HT-29 (cell line): ENCODE measurements at regions not wholly inside any gene's neighbourhood (a gene's known extent, or its start where the extent isn't known, plus 50 kb on each side); places are given as distances from the start of the nearest gene placed in this dataset. TPM values are rescaled to one million over a fixed set of nuclear protein-coding genes. Genes with fewer than 3 reads are reported as not detected.
A peak's percentile ranks its signal among the peaks of the same experiment; 100 is the strongest.

Experiments
- DNase-seq: peaks from one replicate; pipeline ENCODE4 v3.0.0-alpha.2; 2015; ENCODE audit warnings: low spot score
- small RNA-seq: library from RNA; depleted of rRNA; stranded (forward); fragments of <200 nt; gene quantifications from one replicate; pipeline ENCODE3, GENCODE V24; 2014

DNA sequence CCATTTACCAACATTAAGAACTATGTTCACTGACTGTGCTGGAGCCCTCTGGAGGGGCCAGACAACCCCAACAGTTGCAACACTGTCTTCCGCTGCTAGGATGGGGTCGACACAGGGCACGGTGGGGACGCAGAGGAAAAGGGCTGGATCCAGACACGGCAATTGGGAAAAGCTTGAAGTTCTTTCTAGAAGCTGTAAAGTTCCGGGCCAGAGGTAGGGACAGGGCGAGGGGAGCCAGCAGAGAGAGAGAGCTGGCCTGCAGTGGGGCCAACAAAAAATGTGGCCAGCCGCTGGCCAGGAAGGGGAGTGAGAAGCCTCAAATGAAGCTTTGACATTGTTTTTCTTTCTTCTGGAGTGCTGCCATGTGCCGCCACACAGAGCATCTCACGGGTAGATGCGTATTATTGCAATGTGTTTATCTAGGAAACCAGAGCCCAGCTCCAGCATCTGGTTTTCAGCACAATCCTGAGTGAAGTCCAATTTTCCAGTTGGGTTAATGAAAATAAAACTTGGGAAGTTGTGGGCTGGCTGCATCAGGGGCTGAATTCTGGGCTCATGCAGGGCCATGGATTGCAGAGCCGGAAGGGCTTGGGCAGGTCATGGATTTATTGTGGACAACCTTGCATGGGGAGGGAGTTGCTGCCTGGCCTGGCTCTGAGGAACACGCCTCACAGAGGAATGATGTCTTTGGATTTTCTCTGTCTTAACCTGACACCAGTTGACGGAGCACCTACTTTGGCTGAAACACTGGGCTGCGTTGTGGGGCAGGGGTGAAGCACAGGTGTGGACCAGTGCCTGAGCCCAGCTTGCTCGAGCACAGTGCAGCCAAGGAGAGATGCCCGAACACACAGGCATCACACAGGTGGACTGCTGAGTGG, 67.6 kb upstream of the AMPD3 start:
- DNase-seq: peak; percentile 62

DNA sequence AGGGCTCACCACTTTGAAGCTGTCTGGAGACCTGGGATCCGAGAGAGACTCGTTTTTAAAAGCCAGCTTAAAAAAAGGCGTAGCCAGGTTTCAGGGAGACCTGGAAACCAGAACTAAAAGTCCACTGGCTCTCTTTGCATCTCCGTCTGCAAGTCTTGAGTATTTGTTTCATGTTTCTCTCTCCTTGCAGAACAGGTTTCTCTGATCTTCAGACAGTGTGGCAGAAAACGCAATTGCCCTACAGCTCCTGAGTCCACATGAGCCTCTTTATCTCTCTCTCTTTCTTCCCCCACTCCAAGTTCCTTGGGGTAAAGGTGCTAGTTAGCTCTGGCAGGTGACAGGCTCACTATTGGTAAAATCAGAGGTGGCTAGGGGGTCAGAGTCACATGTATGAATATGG, 67.0 kb upstream of the AMPD3 start:
- peak; percentile 72 for DNase-seq

DNA sequence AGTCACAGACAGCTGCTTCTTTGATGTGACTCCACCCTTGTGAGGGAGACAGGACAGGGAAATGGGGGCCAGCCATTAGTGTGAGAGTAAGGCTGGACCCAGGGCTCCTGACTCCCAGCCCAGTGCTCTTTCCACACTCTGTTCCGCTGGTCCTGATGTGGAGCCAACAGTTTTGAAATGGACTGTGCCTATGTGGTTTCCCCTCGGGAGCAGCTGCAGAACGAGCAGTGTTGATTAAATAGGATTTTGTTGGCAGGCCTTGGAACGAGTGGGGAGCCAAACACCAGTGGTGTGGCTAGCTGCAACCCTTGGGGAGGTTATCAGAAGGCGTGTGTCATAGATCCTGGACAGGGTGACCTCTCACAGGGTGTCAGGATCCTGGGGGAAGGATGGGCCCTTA, 66.5 kb upstream of the AMPD3 start:
- no peak for DNase-seq

DNA sequence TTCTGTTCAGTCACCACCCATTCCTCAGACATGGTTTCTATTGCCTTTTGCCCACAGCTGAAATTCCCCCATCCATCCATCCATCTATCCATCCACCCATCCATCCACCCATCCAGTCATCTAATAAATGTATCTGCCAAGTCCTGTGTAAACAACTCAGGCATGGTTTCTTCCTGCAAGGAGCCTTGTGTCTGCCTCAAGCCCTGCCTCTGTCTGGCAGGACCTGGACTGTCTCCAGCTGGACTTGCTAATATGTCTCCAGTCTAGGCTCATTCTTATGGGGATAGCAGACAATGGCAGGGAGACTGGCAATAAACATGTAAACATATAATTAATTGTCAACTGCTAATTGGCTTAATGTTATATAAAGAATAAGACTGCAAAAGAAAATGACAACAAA, 64.7 kb upstream of the AMPD3 start:
- DNase-seq: peak; percentile 48

DNA sequence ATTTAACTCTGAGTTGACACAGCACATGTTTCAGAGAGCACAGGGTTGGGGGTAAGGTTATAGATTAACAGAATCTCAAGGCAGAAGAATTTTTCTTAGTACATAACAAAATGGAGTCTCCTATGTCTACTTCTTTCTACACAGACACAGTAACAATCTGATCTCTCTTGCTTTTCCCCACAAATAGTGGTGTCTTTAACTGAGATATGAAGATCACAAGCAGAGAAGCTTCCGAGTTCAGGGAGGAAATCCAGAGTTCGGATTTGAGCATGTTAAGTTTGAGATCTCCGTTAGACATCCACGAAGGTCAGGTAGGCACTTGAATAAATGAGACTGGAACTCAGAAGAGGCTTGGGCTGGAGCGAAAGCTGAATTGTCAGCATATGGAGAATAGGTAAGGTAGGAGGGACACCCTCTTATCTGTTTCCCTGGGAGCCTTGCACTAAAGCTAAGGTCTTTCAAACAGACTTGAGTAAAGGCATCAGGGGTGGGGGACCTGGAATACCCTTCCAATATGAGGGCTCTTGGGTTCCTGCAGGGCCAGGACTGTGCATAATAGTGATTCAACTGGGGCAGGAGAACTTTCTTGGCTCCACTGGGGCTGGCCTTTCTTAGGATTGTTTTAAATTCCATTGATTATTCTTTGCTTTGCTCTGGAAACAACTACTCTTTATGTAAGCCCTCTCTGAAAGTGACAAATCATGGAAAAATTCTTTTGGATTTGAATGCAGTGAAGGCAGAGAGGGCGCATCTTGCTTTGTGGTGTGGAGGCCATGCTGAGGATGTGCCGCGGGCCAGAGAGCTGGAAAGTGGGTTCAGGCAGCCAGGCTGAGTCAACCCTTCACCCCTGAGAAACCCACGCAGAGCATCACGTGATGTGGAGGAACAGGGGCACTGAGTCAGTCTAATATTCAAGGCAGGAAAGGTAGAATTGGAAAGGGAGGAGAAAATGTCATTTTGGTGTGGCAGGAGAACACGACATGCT, 62.7 kb upstream of the AMPD3 start:
- DNase-seq: no peak

DNA sequence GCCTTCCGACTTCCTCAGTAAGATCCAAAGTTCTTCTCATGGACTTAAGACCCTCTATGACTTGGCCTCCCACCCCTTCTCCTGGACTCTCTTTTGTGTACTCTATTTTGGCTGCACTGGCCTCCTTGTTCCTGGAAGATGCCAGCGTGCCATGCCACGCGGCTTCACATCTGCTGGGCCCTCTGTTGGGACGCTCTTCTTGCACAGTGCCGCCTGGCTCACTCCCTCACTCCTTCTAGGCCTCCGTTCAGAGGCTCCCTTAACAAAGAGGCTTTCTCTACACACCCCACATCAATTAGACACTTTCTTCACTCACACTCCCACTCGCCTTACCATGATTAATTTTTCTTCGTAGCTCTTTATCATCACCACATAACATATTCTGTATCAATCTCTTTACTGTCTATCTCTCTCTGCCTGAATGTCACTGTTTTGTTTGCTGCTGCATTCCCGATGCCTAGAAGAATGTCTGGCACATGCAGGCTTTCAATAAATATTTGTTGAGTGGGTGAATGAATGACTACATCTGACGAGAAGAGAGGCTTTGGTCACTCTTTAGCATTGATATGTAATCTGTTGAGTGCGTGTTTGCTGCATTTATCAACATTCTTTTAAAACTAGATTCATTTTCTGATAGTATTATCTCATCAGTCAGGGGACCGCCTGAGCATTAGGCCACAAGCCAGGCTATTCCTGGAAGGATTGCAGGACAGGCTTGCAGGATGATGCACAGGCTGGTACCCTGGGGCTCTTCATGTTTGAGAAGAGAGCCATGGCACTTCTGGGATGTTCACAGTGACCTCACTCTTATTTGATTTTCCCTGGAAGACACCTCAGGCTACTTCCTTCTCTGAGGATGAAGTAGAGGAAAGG, 60.6 kb upstream of the AMPD3 start:
- DNase-seq: no peak

DNA sequence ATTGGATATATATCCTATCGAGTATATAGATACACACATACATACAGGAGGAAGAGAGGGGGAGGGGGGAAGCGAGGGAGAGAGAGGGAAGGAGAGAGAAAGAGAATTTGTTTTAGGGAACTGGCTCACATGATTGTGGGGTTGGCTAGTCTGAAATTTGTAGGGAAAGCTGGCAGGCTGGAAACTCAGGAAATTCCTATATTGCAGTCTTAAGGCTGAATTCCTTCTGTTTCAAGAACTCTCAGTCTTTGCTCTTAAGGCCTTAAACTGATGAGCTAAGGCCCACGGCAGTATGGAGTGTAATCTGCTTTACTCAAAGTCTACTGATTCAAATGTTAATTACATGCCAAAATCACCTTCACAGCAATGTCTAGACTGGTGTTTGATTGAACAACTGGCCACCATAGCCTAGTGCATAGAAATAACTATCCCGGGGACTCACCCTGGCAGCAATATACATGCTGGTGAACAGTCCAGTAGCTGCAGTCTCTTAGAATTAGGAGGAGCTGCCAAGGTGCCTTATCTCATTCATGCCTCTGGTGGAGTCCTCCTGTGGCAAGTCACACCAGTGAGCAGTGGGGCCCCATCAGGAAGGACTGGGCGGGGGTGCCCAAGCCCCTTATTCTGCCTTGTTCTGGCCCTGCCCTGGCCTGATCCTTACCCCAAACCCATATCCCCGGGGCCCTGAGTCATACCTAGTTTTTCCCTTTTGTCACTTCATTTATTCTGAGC, 59.7 kb upstream of the AMPD3 start:
- no peak for DNase-seq

DNA sequence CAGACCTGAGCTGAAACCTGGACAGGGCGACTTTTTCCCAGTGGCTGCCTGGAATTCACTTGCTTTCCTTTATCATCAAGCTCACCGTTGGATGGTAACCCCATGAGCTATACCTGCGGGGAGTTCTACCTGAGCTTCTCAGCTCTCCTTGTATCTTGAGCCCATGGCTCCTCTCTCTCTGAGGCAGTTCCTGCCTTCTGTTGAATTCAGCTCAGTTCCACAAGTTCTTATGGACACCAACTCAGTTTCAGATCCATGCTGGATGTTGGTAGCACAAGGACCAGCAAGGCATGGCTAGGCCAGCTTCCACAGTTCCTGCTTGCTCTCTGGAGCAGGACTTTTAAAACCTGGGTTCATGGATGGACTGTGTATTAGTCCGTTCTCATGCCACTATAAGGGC, 58.3 kb upstream of the AMPD3 start:
- no peak for DNase-seq

DNA sequence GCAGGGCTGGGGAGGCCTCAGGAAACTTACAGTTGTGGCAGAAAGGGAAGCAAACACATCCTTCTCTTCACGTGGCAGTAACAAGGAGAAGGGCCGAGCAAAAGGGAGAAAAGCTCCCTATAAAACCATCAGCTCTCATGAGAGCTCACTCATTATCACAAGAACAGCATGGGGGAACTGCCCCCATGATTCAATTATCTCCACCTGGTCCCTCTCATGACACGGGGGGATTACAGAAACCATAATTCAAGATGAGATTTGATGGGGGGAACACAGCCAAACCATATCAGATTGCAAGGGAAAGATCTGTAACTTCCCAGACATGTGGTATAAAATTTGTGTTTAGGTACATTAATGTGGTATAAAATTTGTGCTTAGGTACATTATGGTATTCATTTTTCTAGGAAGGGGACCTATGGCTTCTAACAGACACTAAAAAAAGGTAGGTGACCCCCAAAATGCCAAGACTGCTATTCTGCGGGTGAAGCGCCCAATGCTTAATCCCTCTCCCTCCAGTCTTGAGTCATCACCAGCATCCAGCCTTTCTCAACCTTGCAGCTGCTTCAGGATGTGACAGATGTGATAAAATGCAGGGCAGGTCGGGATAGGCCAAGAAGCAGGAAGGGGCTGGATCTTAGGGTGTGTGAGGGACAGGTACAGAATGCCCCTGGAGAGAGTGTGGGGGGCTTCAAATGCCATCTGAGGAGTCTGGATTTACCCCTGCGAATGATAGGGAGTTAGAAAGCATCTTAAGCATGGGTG, 57.7 kb upstream of the AMPD3 start:
- no peak for DNase-seq

DNA sequence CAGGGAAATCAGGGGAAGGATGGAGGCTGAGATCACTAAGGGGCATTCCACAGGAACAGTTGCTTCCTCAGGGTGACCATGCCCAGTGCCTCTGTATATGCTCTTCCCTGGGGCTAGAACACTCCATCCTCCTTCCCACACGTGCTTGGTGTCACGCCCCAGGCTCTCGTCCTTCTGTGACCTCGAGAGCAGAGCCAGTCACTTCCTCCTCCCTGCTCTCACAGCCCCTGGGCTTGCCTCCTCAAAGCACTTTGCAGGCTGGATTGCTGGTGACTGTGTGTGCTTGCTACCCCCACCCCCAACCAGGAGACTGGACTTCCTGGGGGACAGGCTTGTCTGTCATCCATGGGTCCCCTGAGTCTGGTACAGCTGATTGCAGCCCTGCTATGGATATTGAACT, 56.5 kb upstream of the AMPD3 start:
- DNase-seq: no peak

DNA sequence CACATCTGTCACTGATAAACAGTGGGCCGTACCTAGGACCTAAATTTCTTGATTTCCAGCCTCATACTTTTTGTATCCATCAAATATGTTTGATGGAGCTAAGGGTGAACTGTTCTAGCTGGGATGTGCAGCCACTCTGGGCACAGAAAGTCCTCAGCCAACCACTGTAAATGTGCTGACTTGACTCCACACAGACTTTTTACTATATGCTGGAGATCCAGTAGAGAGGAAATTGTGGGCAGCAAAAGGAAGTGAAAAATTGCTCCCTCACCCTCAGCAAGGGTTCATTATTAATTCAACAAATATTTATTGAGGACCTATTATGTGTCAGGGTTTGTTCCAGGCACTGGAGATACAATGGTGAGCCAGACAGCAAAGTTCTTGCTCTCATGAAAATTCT, 54.2 kb upstream of the AMPD3 start:
- no peak for DNase-seq

DNA sequence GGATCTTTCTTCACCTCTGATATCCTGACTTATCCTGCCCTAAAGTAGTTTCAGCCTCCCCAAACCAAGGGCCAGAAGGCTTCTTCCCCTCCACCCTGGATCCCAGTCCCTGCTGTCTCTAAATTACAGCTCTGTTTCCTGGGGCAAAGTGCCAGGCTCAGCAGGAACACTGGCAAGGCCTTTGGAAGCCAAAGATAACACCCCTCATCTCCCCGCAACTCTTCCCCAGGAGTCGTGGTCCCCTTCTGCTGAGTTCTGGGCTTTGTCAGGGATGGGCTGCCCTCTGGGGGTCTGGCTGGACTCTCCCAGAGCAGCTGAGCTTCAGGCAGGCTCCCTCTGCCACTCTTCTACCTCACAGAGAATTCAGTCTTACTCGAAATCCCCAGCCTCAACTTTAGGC, 53.8 kb upstream of the AMPD3 start:
- no peak for DNase-seq

DNA sequence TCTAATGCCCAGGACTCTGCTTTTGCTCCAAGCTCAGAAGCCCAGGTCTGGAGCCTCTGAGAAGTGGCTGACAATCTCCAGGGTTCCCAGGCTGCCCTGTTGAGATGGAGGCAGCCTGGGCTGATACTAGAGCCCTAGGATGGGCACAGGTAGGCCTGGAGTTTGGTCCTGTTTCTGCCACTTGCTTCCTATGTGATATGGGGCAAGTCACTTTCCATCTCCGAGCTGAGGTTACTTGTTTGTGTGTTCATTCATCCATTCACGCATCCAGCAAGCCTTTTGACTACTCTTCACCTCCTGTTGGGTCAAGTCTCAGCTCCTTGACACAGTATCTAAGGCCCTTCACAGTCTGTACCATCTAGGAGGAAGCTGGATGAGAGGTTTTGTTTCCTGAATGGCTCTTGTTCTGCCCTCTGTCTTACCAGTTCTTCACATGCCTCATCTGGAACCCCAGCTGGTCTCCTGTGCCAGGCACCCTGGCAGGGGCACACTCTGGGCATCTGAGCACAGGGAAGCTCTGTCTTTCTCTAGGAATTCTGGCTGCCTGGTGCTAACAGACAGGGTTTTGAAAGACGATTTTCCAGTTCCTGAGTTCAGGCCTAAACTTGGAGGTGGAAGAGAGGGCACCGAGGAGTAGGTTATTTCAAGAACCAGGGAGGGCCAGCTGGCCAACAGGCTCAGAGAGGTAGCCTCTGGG, 53.2 kb upstream of the AMPD3 start:
- no peak for DNase-seq

Small RNAs in the stretch of these regions (small RNA-seq; reads per million reads assigned to genes)
- gene RNU6ATAC33P: not detected
